HepG2 (cell line): ENCODE measurements at regions not wholly inside any gene's neighbourhood (a gene's known extent, or its start where the extent isn't known, plus 50 kb on each side); places are given as distances from the start of the nearest gene placed in this dataset.

Experiments used
- ATAC-seq: fragments of 200-7000 bp; cut with Tn5 transposase; 3 replicates; pipeline ENCODE4 v1.9.1; 2020; ENCODE audit warnings: mild to moderate bottlenecking, moderate library complexity
- BruUV-seq: library from RNA; stranded (reverse); fragments of 400-500 nt; replicated peaks from 2 replicates; lab custom pipeline; 2021; lab: Mats Ljungman, UMichigan
- CTCF ChIA-PET: fragments of 300-600 bp; formaldehyde crosslinking; extraction: SDS; loops from one replicate; lab custom pipeline; 2021; ENCODE audit warnings: low total read pairs, inconsistent platforms, low intra/inter-chr PET ratio; lab: Yijun Ruan, JAX
- POLR2A ChIA-PET: fragments of 350-600 bp; sonication (Branson Sonifier 250); formaldehyde crosslinking; loops from one replicate; lab custom pipeline; 2020; ENCODE audit warnings: antibody characterized with exemption, inconsistent platforms; lab: Yijun Ruan, JAX
- DNase-seq: peaks from one replicate; pipeline ENCODE4 v3.0.0-alpha.2; 2015; ENCODE audit warnings: low spot score
- FAIRE-seq: peaks from 3 replicates; lab custom pipeline; 2011; peaks lifted over from hg19 to GRCh38; lab: Jason Lieb, UNC
- H2AFZ ChIP-seq: one replicate; pipeline ENCODE4 v1.6.1; 2011; ENCODE audit warnings: low read length, inconsistent platforms
- H3K27ac ChIP-seq: fragments of 300-600 bp; 3 replicates; pipeline ENCODE4 v1.8.0; 2011; ENCODE audit warnings: mixed run types, mild to moderate bottlenecking, mixed read lengths, low read length, inconsistent platforms; ENCODE audit not compliant: insufficient read depth; ENCODE audit errors: extremely low read length
- H3K27me3 ChIP-seq, 2 experiments: fragments of 200-600 bp in 1 of 2; 2 replicates in 1 of 2; 3 replicates in 1 of 2; pipeline versions ENCODE4 v1.6.0 to v1.8.0; 2011; ENCODE audit warnings: low read length in 2 of 2, mild to moderate bottlenecking in 2 of 2, moderate library complexity in 2 of 2, inconsistent platforms in 1 of 2; ENCODE audit not compliant: insufficient read depth in 2 of 2, control insufficient read depth in 1 of 2
- H3K36me3 ChIP-seq, 2 experiments: fragments of 200-600 bp in 1 of 2; replicated peaks in 1 of 2; 2 replicates in 1 of 2; 3 replicates in 1 of 2; pipeline versions ENCODE4 v1.5.1 to v1.8.0; 2011; ENCODE audit warnings: low read length in 2 of 2, inconsistent platforms in 1 of 2; ENCODE audit not compliant: insufficient read depth in 2 of 2, control insufficient read depth in 1 of 2
- H3K4me1 ChIP-seq: 2 replicates; pipeline ENCODE4 v1.5.1; 2012; ENCODE audit warnings: low read length, inconsistent platforms; ENCODE audit not compliant: insufficient read depth
- H3K4me2 ChIP-seq: 2 replicates; pipeline ENCODE4 v1.6.0; 2011; ENCODE audit warnings: low read depth, low read length, inconsistent platforms
- H3K4me3 ChIP-seq, 3 experiments: fragments of 200-600 bp in 1 of 3; sonication (generic), shearing (Covaris generic) in 1 of 3; replicated peaks in 1 of 3; 2 replicates each; pipeline ENCODE4 v1.5.1; 2011 to 2016; ENCODE audit warnings: low read length in 3 of 3, inconsistent platforms in 2 of 3, low read depth in 2 of 3, mild to moderate bottlenecking in 2 of 3, control low read depth in 1 of 3, mixed read lengths in 1 of 3; ENCODE audit not compliant: insufficient read depth in 1 of 3
- H3K79me2 ChIP-seq: one replicate; pipeline ENCODE4 v1.6.1; 2011; ENCODE audit warnings: low read length, inconsistent platforms; ENCODE audit not compliant: insufficient read depth
- H3K9ac ChIP-seq: 2 replicates; pipeline ENCODE4 v1.6.0; 2011; ENCODE audit warnings: mild to moderate bottlenecking, low read depth, low read length, inconsistent platforms; ENCODE audit not compliant: insufficient read depth
- H3K9me3 ChIP-seq: 2 replicates; pipeline ENCODE4 v1.5.1; 2012; ENCODE audit warnings: mild to moderate bottlenecking, low read length
- H4K20me1 ChIP-seq: 2 replicates; pipeline ENCODE4 v1.6.0; 2011; ENCODE audit warnings: inconsistent platforms, mild to moderate bottlenecking, low read length, moderate library complexity; ENCODE audit not compliant: insufficient read depth
- ELF3 ChIP-seq: IDR thresholded peaks from 2 replicates; pipeline ENCODE4 v1.6.1; 2016; ENCODE audit warnings: missing genetic modification reagents, missing compliant biosample characterization
- GATA4 ChIP-seq: sonication (generic); IDR thresholded peaks from 2 replicates; pipeline ENCODE4 v1.6.1; 2016; ENCODE audit warnings: antibody characterized with exemption, low read depth, borderline replicate concordance
- HIVEP1 ChIP-seq: sonication (generic); formaldehyde crosslinking; IDR thresholded peaks from 2 replicates; pipeline ENCODE4 v1.4.0; 2020; ENCODE audit warnings: mild to moderate bottlenecking, missing genetic modification reagents
- KDM5B ChIP-seq: sonication (generic); formaldehyde crosslinking; IDR thresholded peaks from 2 replicates; pipeline ENCODE4 v1.4.0; 2020; ENCODE audit warnings: missing genetic modification reagents, mild to moderate bottlenecking, borderline replicate concordance
- MAFG ChIP-seq: sonication (generic); formaldehyde crosslinking; IDR thresholded peaks from 2 replicates; pipeline ENCODE4 v1.5.1; 2020; ENCODE audit warnings: mild to moderate bottlenecking, missing genetic modification reagents
- PCBP2 ChIP-seq: fragments of 200-400 bp; formaldehyde crosslinking; optimal IDR thresholded peaks from 2 replicates; pipeline ENCODE3; 2018; ENCODE audit warnings: low read length, low read depth; ENCODE audit not compliant: poor library complexity, severe bottlenecking
- RFXANK ChIP-seq: IDR thresholded peaks from 2 replicates; pipeline ENCODE4 v1.6.1; 2016
- SMAD1 ChIP-seq: sonication (generic); formaldehyde crosslinking; IDR thresholded peaks from 2 replicates; pipeline ENCODE4 v1.4.0; 2020; ENCODE audit warnings: missing genetic modification reagents, low read depth, mild to moderate bottlenecking, borderline replicate concordance
- SMC3 ChIP-seq: IDR thresholded peaks from 2 replicates; pipeline ENCODE4 v1.6.1; 2011; ENCODE audit warnings: low read length, improper control_type of control experiment
- STAG1 ChIP-seq: sonication (generic); formaldehyde crosslinking; IDR thresholded peaks from 2 replicates; pipeline ENCODE4 v1.4.0; 2020; ENCODE audit warnings: missing genetic modification reagents
- TARDBP ChIP-seq: sonication (generic); formaldehyde crosslinking; IDR thresholded peaks from 2 replicates; pipeline ENCODE4 v1.8.0; 2022; ENCODE audit warnings: mild to moderate bottlenecking, missing genetic modification reagents
- TEAD2 ChIP-seq: sonication (generic); formaldehyde crosslinking; IDR thresholded peaks from 2 replicates; pipeline ENCODE4 v1.9.0; 2021; ENCODE audit warnings: missing genetic modification reagents
- THYN1 ChIP-seq: sonication (generic); formaldehyde crosslinking; IDR thresholded peaks from 2 replicates; pipeline ENCODE4 v1.8.1; 2023; ENCODE audit warnings: low read depth, mild to moderate bottlenecking, moderate library complexity, missing genetic modification reagents, borderline replicate concordance
- ZNF136 ChIP-seq: sonication (generic); formaldehyde crosslinking; IDR thresholded peaks from 2 replicates; pipeline ENCODE4 v1.8.1; 2022; ENCODE audit warnings: low read depth, mild to moderate bottlenecking, moderate library complexity, missing genetic modification reagents
- ZNF34 ChIP-seq: sonication (generic); formaldehyde crosslinking; IDR thresholded peaks from 2 replicates; pipeline ENCODE4 v1.4.0; 2020; ENCODE audit warnings: mild to moderate bottlenecking, missing genetic modification reagents, borderline replicate concordance
- ZNF546 ChIP-seq: sonication (generic); formaldehyde crosslinking; conservative IDR thresholded peaks from 2 replicates; pipeline ENCODE4 v1.8.1; 2023; ENCODE audit warnings: mild to moderate bottlenecking, missing genetic modification reagents
- WGBS: methylation state at CpG from one replicate; pipeline ENCODE4 v1.1.6; 2017; ENCODE audit warnings: low lambda C conversion rate; 5-methylcytosine and 5-hydroxymethylcytosine counted together
- in situ Hi-C: cut with HindIII; loops from 2 replicates; pipeline ENCODE4 v1.10.0; 2017; ENCODE audit warnings: low pct_unique_long_range_greater_than_20kb; ENCODE audit not compliant: extremely low pct_ligation_motif_present
- intact Hi-C: fragments of 100-400 bp; cut with micrococcal nuclease; formaldehyde crosslinking; loops from one replicate; pipeline ENCODE4 v1.10.0; 2022; ENCODE audit not compliant: unreplicated experiment
- TF ChIP-seq, protein P1 (sequence below): sonication (generic); formaldehyde crosslinking; IDR thresholded peaks from 2 replicates; pipeline ENCODE4 v1.5.0; 2020; ENCODE audit warnings: mild to moderate bottlenecking, missing genetic modification reagents, moderate library complexity

DNA sequence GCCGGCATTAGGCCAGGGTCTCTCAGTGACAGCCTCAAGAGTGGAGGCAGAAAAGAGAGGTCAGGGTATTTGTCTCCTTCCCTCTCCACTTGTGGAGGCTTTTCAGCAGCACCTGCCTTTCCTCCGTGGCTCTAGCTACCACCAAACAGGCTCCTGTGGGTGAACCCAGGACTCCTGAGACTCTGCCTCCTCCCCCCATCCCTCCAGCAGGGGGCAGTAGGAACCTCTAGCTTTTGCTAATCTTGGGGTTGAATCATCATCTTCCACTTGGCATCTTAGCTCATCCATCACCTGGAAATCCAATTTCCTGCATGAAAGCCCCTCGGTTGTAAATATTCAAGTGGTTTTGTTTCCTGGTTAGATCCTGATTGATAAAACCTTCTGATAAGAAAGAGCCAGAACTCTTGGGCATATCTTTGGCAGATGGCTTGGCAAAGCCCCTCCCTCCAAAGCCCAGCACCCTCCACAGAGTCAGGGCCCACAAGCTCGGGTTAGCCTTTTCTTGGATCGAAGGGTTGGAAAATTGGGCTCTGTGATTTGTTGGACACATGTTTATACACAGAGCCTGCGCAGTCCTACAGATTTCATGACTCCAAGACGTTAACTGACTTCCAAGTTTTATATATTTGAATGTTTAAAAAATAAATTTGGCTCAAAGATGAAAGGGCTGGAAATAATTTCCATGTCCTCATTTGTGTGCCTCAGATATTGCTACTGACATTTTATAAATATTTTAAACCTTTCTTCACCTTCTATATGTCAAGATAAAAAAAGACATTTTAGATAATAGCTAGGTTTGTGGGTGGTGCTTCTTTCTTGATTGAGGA lies 322.1 kb downstream of the MAP2K4 start:
- H3K4me3 ChIP-seq = no peak overlapping the region
- H4K20me1 ChIP-seq = no peaks in the 10 kb centered on the region
- no peaks in the 10 kb centered on the region for H3K36me3 ChIP-seq
- no peaks in the 10 kb centered on the region for H3K79me2 ChIP-seq
- H3K9me3 ChIP-seq = no peaks in the 10 kb centered on the region
- H3K9ac ChIP-seq = no peak overlapping the region
- no peaks in the 10 kb centered on the region for H3K4me1 ChIP-seq
- in situ Hi-C loops (no loop called here), intact Hi-C loops (no loop called here)
- ChIA-PET CTCF (interaction anchor here (1.1 kb wide), 1 partner anchor 325 kb away, joined by 5 read pairs; no protein-coding TSS in a partner anchor), POLR2A (no interaction called here)
- ATAC-seq (no peak), DNase-seq (no peak), FAIRE-seq (no peak)
- H3K27ac ChIP-seq = no peak overlapping the region
- no TSS peak for BruUV-seq
- WGBS = 5% methylated on average over 6 of the region's 7 CpGs
- H3K27me3 ChIP-seq = no peaks in the 10 kb centered on the region
- no peak overlapping the region for H2AFZ ChIP-seq
- no peak for TF ChIP-seq KDM5B
- TF ChIP-seq PCBP2 = no peak
- TF ChIP-seq ZNF34 (CRISPR knock-in tag) = no peak
- TF ChIP-seq THYN1 (CRISPR knock-in tag) = no peak
- TF ChIP-seq STAG1 = peak; percentile 18; the same call in 1 of the 2 replicates
- no peak for TF ChIP-seq RFXANK (CRISPR knock-in tag)
- no peak for TF ChIP-seq SMAD1 (CRISPR knock-in tag)
- TF ChIP-seq ZNF136 (CRISPR knock-in tag) = no peak
- TF ChIP-seq SMC3 = peak; percentile 14; the same call in 1 of the 2 replicates
- TF ChIP-seq MAFG = no peak
- TF ChIP-seq, protein P1, sequence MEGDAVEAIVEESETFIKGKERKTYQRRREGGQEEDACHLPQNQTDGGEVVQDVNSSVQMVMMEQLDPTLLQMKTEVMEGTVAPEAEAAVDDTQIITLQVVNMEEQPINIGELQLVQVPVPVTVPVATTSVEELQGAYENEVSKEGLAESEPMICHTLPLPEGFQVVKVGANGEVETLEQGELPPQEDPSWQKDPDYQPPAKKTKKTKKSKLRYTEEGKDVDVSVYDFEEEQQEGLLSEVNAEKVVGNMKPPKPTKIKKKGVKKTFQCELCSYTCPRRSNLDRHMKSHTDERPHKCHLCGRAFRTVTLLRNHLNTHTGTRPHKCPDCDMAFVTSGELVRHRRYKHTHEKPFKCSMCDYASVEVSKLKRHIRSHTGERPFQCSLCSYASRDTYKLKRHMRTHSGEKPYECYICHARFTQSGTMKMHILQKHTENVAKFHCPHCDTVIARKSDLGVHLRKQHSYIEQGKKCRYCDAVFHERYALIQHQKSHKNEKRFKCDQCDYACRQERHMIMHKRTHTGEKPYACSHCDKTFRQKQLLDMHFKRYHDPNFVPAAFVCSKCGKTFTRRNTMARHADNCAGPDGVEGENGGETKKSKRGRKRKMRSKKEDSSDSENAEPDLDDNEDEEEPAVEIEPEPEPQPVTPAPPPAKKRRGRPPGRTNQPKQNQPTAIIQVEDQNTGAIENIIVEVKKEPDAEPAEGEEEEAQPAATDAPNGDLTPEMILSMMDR (CRISPR knock-in tag) = peak; percentile 35; the same call in 1 of the 2 replicates
- no peak for TF ChIP-seq HIVEP1 (CRISPR knock-in tag)
- TF ChIP-seq ELF3 (CRISPR knock-in tag) = no peak
- no peak for TF ChIP-seq ZNF546 (CRISPR knock-in tag)
- no peak for TF ChIP-seq GATA4
- TF ChIP-seq TARDBP (CRISPR knock-in tag) = no peak
- TF ChIP-seq TEAD2 = no peak
- no peak overlapping the region for H3K4me2 ChIP-seq
